RWPE1 (cell line): ENCODE measurements at regions not wholly inside any gene's neighbourhood (a gene's known extent, or its start where the extent isn't known, plus 50 kb on each side); places are given as distances from the start of the nearest gene placed in this dataset.
"Not testable (repeated sequence)": the region's sequence is repeated elsewhere in the genome, so short reads cannot be mapped to it uniquely, and the experiment has no call there.

Experiments used
- CTCF ChIA-PET: fragments of 350-600 bp; sonication (Branson Sonifier 250); formaldehyde crosslinking; extraction: SDS; loops from one replicate; lab custom pipeline; 2021; lab: Yijun Ruan, JAX
- POLR2A ChIA-PET: fragments of 400-600 bp; formaldehyde crosslinking; extraction: SDS; loops from one replicate; lab custom pipeline; 2020; ENCODE audit warnings: antibody characterized with exemption; ENCODE audit not compliant: low non-redundant PET; lab: Yijun Ruan, JAX
- DNase-seq: peaks from one replicate; pipeline ENCODE4 v3.0.0; 2012; ENCODE audit warnings: low spot score
- H3K27ac ChIP-seq: fragments of 450-650 bp; 2 replicates; pipeline ENCODE4 v1.5.1; 2017
- TF ChIP-seq, protein P1 (sequence below): fragments of 450-650 bp; conservative IDR thresholded peaks from 2 replicates; pipeline ENCODE4 v1.5.1; 2017; ENCODE audit warnings: low read depth, mild to moderate bottlenecking

DNA sequence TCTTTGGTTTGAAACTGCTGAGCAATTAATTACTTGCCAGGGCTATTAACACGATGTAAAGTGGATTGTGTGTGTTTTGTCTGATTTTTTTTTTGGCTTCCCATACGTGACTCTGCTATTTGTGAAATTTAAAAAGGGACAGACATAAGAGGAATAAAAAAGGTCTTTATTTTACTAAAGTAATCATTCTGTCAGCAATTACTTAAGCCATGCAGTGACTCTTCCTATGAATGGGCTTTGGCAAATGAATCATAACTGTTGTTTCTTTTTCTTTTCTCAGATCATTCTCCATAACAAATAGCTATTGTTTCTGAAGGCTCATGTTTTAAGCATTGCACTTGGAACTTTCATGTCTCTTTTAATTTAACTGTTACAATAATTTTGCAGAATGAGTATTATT lies 461.3 kb upstream of the RORB start:
- CTCF ChIA-PET: interaction anchor here (0.9 kb wide), 1 partner anchor 574 kb away, joined by 3 read pairs; no protein-coding TSS in a partner anchor
- no peak overlapping the region for H3K27ac ChIP-seq
- TF ChIP-seq, protein P1, sequence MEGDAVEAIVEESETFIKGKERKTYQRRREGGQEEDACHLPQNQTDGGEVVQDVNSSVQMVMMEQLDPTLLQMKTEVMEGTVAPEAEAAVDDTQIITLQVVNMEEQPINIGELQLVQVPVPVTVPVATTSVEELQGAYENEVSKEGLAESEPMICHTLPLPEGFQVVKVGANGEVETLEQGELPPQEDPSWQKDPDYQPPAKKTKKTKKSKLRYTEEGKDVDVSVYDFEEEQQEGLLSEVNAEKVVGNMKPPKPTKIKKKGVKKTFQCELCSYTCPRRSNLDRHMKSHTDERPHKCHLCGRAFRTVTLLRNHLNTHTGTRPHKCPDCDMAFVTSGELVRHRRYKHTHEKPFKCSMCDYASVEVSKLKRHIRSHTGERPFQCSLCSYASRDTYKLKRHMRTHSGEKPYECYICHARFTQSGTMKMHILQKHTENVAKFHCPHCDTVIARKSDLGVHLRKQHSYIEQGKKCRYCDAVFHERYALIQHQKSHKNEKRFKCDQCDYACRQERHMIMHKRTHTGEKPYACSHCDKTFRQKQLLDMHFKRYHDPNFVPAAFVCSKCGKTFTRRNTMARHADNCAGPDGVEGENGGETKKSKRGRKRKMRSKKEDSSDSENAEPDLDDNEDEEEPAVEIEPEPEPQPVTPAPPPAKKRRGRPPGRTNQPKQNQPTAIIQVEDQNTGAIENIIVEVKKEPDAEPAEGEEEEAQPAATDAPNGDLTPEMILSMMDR: no peak
- DNase-seq: no peak
- POLR2A ChIA-PET: no interaction called here

DNA sequence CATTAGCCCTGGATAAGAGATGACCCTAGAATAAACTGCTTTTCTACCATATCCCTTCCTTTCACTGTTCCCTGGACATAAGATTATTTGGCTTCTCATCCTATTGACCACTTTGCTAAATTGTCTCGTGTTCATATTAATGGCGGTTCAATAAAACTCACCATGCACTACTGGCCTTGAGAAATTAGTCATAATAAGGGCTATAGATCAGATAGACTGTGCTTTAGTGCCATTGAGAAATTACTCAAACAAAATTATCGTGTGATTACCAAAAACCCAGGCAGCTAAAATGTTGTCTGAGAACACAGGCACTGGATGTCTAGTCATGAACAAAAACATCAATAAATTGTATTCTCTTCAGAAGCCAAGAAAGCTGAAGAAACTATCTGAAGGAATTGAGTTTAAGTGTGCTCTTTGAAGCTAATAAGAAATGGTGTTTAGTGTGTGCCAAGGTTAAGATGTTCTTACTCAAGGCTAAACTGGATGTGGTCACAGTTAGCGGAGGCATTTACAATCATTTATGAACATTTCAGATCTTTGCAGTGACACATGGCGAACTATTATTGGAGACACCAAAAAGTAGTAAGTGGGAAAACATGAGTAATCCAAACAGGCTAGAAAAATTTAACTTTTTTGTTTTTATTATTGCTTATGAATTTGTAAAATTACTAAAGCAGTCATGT lies 460.4 kb upstream of the RORB start:
- DNase-seq: no peak
- TF ChIP-seq, protein P1: no peak
- no peak overlapping the region for H3K27ac ChIP-seq
- ChIA-PET CTCF (interaction anchor here (0.7 kb wide), 1 partner anchor 803 kb away, joined by 3 read pairs; no protein-coding TSS in a partner anchor), POLR2A (no interaction called here)

DNA sequence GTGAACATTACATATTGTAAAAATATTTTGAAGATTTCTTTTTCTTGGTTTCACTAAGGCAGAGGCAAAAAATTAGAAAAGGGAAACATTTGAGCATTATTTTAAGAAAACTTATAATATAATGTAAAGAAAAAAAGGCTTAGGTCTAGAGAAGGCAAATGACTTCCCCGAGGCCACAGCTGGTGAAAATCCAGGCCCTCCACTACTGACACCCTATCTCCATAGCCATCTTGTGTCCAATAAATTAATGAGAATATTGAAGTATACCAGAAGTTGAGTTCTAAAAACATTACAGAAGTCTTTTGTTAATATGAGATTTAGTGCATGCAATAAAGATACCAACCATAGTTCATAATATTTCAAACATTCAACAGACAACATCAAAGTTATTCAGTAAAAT lies 459.9 kb upstream of the RORB start:
- TF ChIP-seq, protein P1: no peak
- no peak overlapping the region for H3K27ac ChIP-seq
- CTCF ChIA-PET: interaction anchor here (0.7 kb wide), 1 partner anchor 804 kb away, joined by 3 read pairs; no protein-coding TSS in a partner anchor
- no peak for DNase-seq
- POLR2A ChIA-PET: no interaction called here

DNA sequence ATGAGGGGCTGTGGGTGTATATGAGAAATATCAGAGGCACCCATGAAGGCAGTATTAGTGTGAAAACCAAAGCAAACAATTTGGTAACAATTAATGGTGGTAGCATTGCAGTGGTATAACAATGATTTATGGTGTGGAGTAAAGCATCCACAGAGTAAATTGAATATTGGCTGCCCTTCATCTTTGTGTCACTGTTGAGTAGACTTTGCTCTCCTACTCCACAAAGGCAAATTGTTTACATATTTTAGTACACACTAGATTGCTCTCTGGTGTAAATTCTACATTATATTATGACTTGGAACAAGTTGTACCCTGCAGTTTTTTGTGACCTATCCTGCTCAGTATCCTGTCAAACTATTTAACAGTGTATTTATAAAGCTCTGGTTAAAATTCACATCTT lies 455.5 kb upstream of the RORB start:
- H3K27ac ChIP-seq: no peak overlapping the region
- DNase-seq: no peak
- CTCF ChIA-PET: no interaction called here
- POLR2A ChIA-PET: no interaction called here
- TF ChIP-seq, protein P1: no peak

DNA sequence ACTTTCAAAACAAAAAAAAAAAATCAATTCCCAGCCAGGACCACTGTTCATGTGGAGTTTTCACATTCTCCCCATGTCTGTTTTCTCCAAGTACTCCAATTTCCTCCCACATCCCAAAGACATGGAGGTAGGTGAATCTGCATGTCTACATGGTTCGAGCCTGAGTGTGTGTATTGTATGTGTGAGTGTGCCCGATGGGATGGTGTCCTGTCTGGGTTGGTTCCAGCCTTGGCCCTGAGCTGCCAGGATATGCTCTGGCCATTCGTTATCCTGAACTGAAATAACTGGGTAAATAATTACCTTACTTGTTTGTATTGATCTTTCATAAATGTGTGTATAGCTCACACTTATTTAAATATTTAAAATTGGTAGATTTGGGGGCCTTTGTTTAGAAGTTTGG lies 452.3 kb upstream of the RORB start:
- ChIA-PET POLR2A (no interaction called here), CTCF (no interaction called here)
- no peak for DNase-seq
- H3K27ac ChIP-seq: no peak overlapping the region
- TF ChIP-seq, protein P1: no peak

DNA sequence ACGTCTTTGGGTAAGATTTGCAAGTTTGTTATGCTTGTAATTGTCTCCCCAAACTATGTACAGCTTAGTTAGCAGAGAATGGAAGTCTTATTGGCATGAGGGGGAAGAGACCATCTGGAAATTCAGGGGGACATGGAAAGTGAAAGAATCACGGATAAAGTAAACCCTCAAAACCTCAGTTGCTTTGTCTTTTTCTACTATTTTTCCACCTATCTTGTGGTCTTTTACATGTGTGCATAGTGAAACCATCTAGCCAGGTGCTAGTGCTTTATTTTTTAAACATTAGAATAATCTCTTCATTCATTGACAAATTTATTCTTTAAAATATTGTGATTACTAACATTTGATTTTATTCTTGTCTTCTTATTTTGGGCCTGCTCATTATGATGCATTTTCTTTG lies 441.1 kb upstream of the RORB start:
- TF ChIP-seq, protein P1: no peak
- POLR2A ChIA-PET: no interaction called here
- no peak overlapping the region for H3K27ac ChIP-seq
- CTCF ChIA-PET: no interaction called here
- DNase-seq: no peak

DNA sequence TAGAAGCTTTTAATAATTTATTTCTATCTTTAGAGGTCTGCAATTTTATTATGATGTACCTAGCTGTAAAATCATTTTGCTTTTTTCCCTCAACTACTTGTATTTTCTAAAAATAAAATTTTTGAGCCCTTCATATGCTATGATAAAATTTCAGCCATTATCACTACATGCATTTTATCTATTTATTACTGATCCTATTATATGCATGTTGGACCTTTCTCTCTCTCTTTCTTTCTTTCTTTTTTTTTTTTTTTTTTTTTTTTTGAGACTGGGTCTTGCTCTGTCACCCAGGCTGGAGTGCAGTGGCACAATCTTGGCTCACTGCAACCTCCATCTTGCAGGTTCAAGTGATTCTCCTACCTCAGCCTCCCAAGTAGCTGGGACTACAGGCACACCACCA lies 440.1 kb upstream of the RORB start:
- POLR2A ChIA-PET, CTCF ChIA-PET, H3K27ac ChIP-seq, DNase-seq: not testable (repeated sequence)
